Smooth muscle cell (in vitro differentiated cells): ENCODE measurements at regions not wholly inside any gene's neighbourhood (a gene's known extent, or its start where the extent isn't known, plus 50 kb on each side); places are given as distances from the start of the nearest gene placed in this dataset.

Experiments
- DNase-seq: peaks from one replicate; lab custom pipeline; 2025; ENCODE audit not compliant: unreplicated experiment; lab: John Stamatoyannopoulos, UW
- H2AFZ ChIP-seq: fragments of 200-600 bp; sonication (generic); 2 replicates; pipeline ENCODE4 v1.6.0; 2016; ENCODE audit warnings: antibody characterized with exemption, low read depth, mild to moderate bottlenecking
- H3F3A ChIP-seq: fragments of 200-600 bp; sonication (generic); 2 replicates; pipeline ENCODE4 v1.6.0; 2017; ENCODE audit warnings: antibody characterized with exemption, low read depth
- H3K27ac ChIP-seq: fragments of 200-600 bp; sonication (generic); 2 replicates; pipeline ENCODE4 v1.5.1; 2016; ENCODE audit warnings: low read depth, mild to moderate bottlenecking
- H3K27me3 ChIP-seq: fragments of 200-600 bp; sonication (generic); 2 replicates; pipeline ENCODE4 v1.6.1; 2016; ENCODE audit warnings: low read depth, mild to moderate bottlenecking
- H3K36me3 ChIP-seq: fragments of 200-600 bp; sonication (generic); 2 replicates; pipeline ENCODE4 v1.5.1; 2016; ENCODE audit warnings: low read depth
- H3K4me1 ChIP-seq: fragments of 200-600 bp; sonication (generic); 2 replicates; pipeline ENCODE4 v1.5.1; 2016; ENCODE audit warnings: low read depth
- H3K4me2 ChIP-seq: fragments of 200-600 bp; sonication (generic); 2 replicates; pipeline ENCODE4 v1.6.0; 2016; ENCODE audit warnings: mild to moderate bottlenecking
- H3K4me3 ChIP-seq: fragments of 200-600 bp; sonication (generic); 2 replicates; pipeline ENCODE4 v1.5.1; 2016; ENCODE audit warnings: mild to moderate bottlenecking
- H3K79me2 ChIP-seq: fragments of 200-600 bp; sonication (generic); 2 replicates; pipeline ENCODE4 v1.6.0; 2016; ENCODE audit warnings: low read depth, mild to moderate bottlenecking
- H3K9ac ChIP-seq: fragments of 200-600 bp; sonication (generic); 2 replicates; pipeline ENCODE4 v1.6.0; 2016; ENCODE audit warnings: low read depth
- H3K9me3 ChIP-seq: fragments of 200-600 bp; sonication (generic); replicated peaks from 2 replicates; pipeline ENCODE4 v1.5.1; 2016; ENCODE audit warnings: low read depth
- H4K20me1 ChIP-seq: fragments of 200-600 bp; sonication (generic); 2 replicates; pipeline ENCODE4 v1.6.0; 2016; ENCODE audit warnings: low read depth
- WGBS: methylation state at CpG from one replicate; pipeline ENCODE4 v1.1.7; 2016; ENCODE audit warnings: low lambda C conversion rate; 5-methylcytosine and 5-hydroxymethylcytosine counted together
- TF ChIP-seq, protein P1 (sequence below): fragments of 200-600 bp; sonication (generic); IDR thresholded peaks from 2 replicates; pipeline ENCODE4 v1.5.1; 2017; ENCODE audit warnings: borderline replicate concordance, mild to moderate bottlenecking, antibody characterized with exemption; ENCODE audit not compliant: insufficient read depth, poor library complexity, severe bottlenecking

DNA sequence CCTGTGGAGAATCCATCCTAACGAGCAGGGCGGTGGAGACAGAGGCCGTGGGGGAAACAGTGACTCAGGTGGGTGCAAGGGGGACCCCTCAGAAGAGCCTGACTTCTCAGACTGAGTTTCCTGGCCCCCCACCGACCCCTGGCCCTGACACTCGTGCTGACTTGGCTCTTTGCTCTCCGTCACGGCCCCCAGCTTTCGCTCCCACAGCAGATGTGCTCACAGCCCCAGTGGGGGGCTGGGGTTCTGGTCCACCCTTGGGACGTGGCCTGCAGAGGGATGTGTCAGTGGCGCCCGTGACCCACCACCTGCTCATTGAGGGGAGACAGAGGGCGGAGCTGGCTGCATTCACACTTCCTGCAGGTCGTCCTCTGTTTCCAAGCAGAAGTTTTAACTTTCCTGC lies 62.9 kb upstream of the IRX4 start:
- 83% methylated on average over 9 of the region's 13 CpGs for WGBS

DNA sequence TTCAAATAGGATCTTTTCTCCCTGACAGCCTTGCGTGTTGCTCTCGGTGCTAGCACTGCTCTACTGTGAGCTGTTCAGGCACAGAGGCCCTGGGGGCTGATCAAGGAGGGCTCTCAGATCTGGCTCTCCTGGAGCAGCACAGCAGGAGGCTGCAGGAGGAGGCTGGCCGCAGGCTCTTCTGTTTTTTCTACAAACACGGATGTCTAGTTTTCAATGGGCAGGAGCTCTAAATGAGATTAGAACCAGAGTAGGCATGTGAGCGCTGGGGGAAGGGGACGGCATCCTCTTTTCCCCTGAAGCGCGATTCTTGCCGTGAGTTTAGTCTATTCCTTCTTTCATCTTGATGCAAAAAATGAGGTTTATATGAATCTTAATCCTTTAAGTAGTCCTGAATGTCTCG lies 61.7 kb upstream of the IRX4 start:
- H3K79me2 ChIP-seq, result no peaks in the 10 kb centered on the region
- TF ChIP-seq, protein P1, sequence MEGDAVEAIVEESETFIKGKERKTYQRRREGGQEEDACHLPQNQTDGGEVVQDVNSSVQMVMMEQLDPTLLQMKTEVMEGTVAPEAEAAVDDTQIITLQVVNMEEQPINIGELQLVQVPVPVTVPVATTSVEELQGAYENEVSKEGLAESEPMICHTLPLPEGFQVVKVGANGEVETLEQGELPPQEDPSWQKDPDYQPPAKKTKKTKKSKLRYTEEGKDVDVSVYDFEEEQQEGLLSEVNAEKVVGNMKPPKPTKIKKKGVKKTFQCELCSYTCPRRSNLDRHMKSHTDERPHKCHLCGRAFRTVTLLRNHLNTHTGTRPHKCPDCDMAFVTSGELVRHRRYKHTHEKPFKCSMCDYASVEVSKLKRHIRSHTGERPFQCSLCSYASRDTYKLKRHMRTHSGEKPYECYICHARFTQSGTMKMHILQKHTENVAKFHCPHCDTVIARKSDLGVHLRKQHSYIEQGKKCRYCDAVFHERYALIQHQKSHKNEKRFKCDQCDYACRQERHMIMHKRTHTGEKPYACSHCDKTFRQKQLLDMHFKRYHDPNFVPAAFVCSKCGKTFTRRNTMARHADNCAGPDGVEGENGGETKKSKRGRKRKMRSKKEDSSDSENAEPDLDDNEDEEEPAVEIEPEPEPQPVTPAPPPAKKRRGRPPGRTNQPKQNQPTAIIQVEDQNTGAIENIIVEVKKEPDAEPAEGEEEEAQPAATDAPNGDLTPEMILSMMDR, result no peak
- no peak overlapping the region for H2AFZ ChIP-seq
- WGBS, result 69% methylated on average over 10 of the region's 10 CpGs
- H3F3A ChIP-seq, result no peaks in the 10 kb centered on the region
- H3K9me3 ChIP-seq, result no peaks in the 10 kb centered on the region
- peaks cover 4% of the 10 kb centered on the region for H3K27me3 ChIP-seq
- no peaks in the 10 kb centered on the region for H4K20me1 ChIP-seq
- H3K4me2 ChIP-seq, result no peak overlapping the region
- no peak overlapping the region for H3K4me3 ChIP-seq
- no peak for DNase-seq
- peaks cover 4% of the 10 kb centered on the region for H3K4me1 ChIP-seq
- H3K27ac ChIP-seq, result no peak overlapping the region
- no peak overlapping the region for H3K9ac ChIP-seq
- no peaks in the 10 kb centered on the region for H3K36me3 ChIP-seq

More for the DNA sequence above, 62.9 kb upstream of the IRX4 start:
- no peak for DNase-seq
- no peaks in the 10 kb centered on the region for H3K9me3 ChIP-seq
- no peaks in the 10 kb centered on the region for H3K36me3 ChIP-seq
- no peak overlapping the region for H3K27ac ChIP-seq
- H3K27me3 ChIP-seq, result peaks cover 4% of the 10 kb centered on the region
- H3F3A ChIP-seq, result no peaks in the 10 kb centered on the region
- no peaks in the 10 kb centered on the region for H3K79me2 ChIP-seq
- H3K4me2 ChIP-seq, result no peak overlapping the region
- H2AFZ ChIP-seq, result no peak overlapping the region
- H3K4me1 ChIP-seq, result peaks cover 4% of the 10 kb centered on the region
- H3K4me3 ChIP-seq, result no peak overlapping the region
- no peaks in the 10 kb centered on the region for H4K20me1 ChIP-seq
- TF ChIP-seq, protein P1, result no peak
- H3K9ac ChIP-seq, result no peak overlapping the region

DNA sequence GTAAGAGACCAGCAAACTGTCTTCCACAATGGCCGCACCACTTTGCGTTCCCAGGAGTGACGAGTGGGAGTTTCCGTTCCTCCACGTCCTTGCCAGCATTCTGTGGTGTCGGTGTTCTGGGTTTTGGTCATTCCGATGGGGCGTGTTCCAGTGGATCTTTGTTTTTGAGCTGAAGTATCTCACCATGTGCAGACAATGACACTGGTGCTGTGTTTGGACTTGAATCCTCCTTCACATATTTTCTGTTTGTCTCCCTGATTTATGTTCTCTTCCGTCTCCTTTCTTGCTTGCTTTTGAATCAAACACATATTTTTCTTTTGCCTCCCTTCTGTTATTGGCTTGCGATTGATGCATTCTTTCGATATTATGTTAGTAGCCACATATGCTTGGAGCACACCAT lies 60.8 kb upstream of the IRX4 start:
- no peak for DNase-seq
- H3K9ac ChIP-seq, result no peak overlapping the region
- no peak overlapping the region for H3K4me3 ChIP-seq
- peaks cover 4% of the 10 kb centered on the region for H3K4me1 ChIP-seq
- peaks cover 4% of the 10 kb centered on the region for H3K27me3 ChIP-seq
- no peak overlapping the region for H3K27ac ChIP-seq
- no peaks in the 10 kb centered on the region for H3K36me3 ChIP-seq
- no peaks in the 10 kb centered on the region for H3F3A ChIP-seq
- TF ChIP-seq, protein P1, result no peak
- H3K9me3 ChIP-seq, result no peaks in the 10 kb centered on the region
- H3K4me2 ChIP-seq, result no peak overlapping the region
- no peaks in the 10 kb centered on the region for H3K79me2 ChIP-seq
- WGBS, result 95% methylated on average over 11 of the region's 11 CpGs
- H4K20me1 ChIP-seq, result no peaks in the 10 kb centered on the region
- no peak overlapping the region for H2AFZ ChIP-seq

DNA sequence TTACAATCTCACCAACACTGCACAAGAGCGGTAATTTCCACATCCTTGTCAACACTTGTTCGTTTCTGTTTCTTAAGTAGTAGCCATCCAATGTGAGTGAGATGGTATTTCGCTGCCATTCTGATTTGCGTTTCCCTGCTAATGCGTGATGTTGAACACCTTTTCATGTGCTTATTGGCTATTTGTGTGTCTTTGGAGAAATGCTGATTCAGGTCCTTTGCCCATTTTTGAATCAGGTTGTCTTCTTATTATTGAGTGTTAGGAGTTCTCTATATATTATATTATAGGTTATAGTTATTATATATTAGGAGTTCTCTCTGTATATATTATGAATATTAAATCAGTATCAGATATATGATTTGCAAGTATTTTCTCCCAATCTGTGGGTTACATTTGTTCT lies 59.9 kb upstream of the IRX4 start:
- H3K9me3 ChIP-seq, result no peaks in the 10 kb centered on the region
- DNase-seq, result no peak
- H3K27ac ChIP-seq, result no peak overlapping the region
- no peak overlapping the region for H2AFZ ChIP-seq
- no peaks in the 10 kb centered on the region for H3K36me3 ChIP-seq
- no peaks in the 10 kb centered on the region for H3K79me2 ChIP-seq
- H3K4me1 ChIP-seq, result peaks cover 4% of the 10 kb centered on the region
- WGBS, result 96% methylated on average over 5 of the region's 5 CpGs
- H3K4me2 ChIP-seq, result no peak overlapping the region
- H3K9ac ChIP-seq, result no peak overlapping the region
- H3K4me3 ChIP-seq, result no peak overlapping the region
- no peaks in the 10 kb centered on the region for H4K20me1 ChIP-seq
- TF ChIP-seq, protein P1, result no peak
- H3K27me3 ChIP-seq, result peaks cover 4% of the 10 kb centered on the region
- no peaks in the 10 kb centered on the region for H3F3A ChIP-seq
